T47D (cell line): ENCODE measurements at regions not wholly inside any gene's neighbourhood (a gene's known extent, or its start where the extent isn't known, plus 50 kb on each side); places are given as distances from the start of the nearest gene placed in this dataset.

Experiments used
- DNase-seq, 2 experiments: peaks; one replicate each; pipeline versions ENCODE4 v3.0.0 to v3.0.0-alpha.2; 2011 to 2012; ENCODE audit warnings: low read depth in 1 of 2, low spot score in 1 of 2
- JUND ChIP-seq: IDR thresholded peaks from 2 replicates; pipeline ENCODE4 v1.6.1; 2012; ENCODE audit warnings: low read depth
- in situ Hi-C: cut with HindIII; loops from 2 replicates; pipeline ENCODE4 v1.10.0; 2016; ENCODE audit warnings: low sequenced_read_pairs, low pct_unique_long_range_greater_than_20kb

GRCh38 chr20:60728705-60729104, 523.4 kb upstream of the CDH4 start:
- no peak for TF ChIP-seq JUND
- DNase-seq, result no peak
- in situ Hi-C loops, result no loop called here

DNA sequence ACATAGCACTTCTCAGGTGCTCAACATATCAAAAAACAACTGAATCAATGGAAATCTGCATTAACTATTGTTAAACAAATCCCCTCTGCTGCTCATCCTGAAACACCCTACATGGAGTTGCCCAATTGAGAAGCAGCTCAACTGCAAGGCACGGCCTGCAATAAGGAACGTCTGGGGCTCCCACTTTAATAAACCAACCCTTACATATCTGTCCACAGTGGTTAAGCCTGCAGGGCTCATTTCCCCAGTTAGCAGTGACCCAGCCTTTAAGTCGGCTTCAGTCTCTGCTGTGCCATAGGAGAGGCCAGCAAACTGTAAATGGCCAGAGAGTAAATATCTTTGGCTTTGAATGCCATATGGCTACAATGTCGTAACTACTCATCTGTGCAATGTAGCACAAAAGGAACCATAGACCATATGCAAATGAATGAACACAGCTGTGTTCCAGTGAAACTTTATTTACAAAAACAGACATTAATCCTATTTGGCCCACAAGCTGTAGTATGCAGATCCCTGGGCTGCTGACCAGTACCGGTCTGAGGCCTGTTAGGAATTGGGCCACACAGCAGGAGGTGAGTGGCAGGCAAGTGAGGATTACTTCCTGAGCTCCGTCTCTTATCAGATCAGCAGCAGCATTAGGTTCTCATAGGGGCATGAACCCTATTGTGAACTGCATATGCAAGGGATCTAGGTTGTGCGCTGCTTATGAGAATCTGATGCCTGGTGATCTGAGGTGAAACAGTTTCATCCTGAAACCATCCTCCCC, 522.7 kb upstream of the CDH4 start:
- no peak for DNase-seq
- TF ChIP-seq JUND, result no peak
- in situ Hi-C loops, result no loop called here

DNA sequence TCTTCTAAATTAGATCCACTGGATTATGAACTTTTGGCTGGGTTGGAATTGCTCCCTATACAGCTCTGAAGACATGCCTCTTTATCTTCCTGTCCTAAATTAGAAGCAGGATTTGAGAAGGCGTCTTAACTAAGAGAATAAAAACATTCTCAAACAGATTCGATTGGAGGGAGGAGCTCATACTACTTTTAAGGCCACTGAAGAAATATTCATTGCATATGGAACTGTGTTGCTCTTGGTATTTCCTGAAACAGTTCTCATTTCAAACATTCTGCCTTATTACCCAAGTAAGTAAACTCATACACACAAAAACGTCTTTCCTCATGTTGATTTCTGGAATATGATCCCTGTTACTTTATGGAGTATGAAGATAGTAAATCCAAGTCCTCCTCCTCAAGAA, 519.7 kb upstream of the CDH4 start:
- TF ChIP-seq JUND, result no peak
- no peak for DNase-seq
- in situ Hi-C loops, result no loop called here

DNA sequence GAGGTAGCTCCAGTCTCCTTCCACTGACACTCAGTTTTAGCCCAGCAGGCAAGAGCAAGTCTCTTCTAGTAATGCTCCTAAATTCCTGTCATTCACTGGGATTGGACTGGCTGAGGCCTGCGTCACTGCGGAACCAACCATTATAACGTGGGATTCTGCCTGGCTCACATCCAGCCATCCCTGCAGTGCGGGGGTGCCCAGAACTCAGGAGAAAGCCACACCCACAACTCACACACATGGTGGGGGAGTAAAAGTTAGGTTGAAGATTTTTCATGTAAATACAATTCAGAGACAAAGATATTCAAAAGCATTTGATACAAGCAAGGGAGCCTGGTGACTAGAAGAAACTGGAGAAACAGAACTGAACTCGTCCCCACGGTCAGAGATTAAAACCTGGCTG, 504.0 kb upstream of the CDH4 start:
- in situ Hi-C loops, result no loop called here
- TF ChIP-seq JUND, result no peak
- DNase-seq, result no peak

GRCh38 chr20:60749804-60750602, 502.1 kb upstream of the CDH4 start:
- peak in 1 of 2 experiments; percentile 26 for DNase-seq
- in situ Hi-C loops, result no loop called here
- TF ChIP-seq JUND, result no peak

DNA sequence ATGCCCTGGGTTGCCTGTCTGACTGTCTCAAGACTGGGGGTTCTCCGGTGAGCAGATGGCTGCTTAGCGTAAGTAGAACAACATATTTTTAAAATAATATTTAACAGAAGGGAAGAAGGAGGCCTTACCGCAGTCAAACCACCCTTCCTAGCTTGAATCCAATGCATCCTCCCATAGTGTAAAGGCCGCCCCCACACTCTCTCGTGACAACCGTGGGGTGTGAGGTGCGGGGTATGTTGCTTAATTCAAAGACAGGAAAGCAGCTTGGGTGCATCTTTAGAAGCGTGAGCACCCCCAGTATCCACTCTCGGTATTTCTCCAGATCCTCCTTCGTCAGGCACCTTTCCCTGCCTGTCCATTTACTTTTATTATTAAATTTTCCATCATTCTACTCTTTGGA, 501.2 kb upstream of the CDH4 start:
- TF ChIP-seq JUND, result no peak
- in situ Hi-C loops, result no loop called here
- DNase-seq, result no peak

DNA sequence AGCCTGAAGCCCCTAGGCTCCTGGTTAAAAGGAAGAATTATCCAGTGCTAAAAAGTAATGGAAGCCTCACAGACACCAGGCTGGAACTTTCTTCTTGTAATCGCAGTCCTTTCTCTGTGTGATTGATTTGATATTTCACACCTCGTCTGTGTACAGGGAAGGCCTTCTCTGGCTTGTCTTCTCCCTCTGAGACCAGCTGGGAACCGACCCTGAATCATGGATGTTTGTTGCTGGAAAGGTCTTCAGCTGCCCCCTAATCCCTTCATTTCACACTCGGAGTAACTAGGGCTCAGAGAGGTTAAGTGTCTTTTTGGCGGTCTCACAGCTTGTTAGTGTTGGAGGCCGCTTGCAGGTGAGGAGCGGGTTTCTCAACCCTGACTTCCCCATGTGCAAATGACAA, 500.2 kb upstream of the CDH4 start:
- in situ Hi-C loops, result no loop called here
- no peak for TF ChIP-seq JUND
- no peak for DNase-seq

DNA sequence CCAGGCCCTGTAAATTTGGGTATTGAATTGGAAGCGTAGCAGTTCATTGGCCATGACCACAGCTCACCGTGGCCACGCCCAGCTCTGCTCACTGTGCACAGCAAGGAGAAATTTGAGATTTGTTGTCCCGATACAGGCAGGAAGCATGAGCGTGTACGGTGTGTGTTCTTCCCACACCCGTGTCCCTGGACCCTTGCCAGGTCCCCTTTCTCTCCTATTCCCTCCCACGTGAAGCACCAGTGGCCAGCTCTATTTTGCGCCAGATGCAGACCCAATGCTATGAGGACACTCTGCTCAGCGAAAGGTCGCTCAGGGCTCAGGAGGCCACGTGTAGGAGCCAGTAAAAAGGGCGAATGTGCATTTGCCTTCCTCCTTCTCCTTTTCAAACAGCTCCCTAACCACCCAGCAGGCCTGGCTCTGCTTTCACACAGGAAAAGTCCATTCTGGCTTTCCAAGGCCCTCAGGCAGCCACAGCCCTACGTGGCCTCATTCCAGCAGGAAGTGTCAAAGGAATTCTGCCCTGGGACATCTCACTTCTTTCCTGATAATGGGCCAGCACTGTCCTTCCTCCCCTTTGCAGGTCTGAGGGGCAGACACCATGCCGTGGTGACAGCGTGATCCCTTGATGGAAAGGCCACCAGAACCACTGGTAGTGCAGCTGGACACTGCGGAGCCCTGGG, 499.2 kb upstream of the CDH4 start:
- no peak for TF ChIP-seq JUND
- in situ Hi-C loops, result no loop called here
- DNase-seq, result no peak

DNA sequence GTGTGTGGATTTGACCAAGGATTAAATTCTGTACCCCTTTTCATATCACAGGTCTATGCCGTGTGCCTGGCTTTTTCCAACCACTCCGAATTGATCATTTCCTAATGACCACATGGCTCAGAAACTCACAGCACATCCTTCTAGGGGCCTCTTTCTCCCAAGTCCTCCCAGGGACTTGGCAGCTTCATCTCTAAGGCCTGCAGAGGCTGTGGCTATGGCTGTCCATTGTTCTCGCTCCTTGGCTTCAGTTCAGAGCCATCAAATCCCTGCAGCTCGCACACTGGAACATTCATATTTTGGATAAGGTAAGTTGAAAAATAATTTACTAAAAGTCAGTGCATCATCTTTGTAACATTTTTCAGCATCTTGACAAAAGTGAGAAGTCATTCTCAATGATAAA, 497.2 kb upstream of the CDH4 start:
- no peak for TF ChIP-seq JUND
- in situ Hi-C loops, result no loop called here
- DNase-seq, result no peak

DNA sequence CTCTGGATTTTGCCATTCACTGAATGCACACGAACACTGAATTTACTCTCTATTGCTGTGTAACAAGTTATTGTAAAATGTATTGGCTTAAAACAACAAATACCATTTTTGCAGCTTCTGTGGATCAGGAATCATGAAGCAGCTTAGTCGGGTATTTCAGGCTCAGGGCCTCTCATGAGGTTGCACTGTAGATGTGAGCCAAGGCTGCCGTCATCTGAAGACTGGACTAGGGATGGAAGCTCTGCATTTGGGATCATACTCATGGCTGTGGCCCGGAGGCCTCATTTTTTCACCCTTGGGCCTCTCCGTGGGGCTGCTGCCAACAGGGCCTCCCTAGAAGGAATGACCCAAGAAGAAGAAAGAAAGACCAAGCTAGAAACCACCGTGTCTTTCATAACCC, 492.4 kb upstream of the CDH4 start:
- TF ChIP-seq JUND, result no peak
- DNase-seq, result no peak
- in situ Hi-C loops, result no loop called here

DNA sequence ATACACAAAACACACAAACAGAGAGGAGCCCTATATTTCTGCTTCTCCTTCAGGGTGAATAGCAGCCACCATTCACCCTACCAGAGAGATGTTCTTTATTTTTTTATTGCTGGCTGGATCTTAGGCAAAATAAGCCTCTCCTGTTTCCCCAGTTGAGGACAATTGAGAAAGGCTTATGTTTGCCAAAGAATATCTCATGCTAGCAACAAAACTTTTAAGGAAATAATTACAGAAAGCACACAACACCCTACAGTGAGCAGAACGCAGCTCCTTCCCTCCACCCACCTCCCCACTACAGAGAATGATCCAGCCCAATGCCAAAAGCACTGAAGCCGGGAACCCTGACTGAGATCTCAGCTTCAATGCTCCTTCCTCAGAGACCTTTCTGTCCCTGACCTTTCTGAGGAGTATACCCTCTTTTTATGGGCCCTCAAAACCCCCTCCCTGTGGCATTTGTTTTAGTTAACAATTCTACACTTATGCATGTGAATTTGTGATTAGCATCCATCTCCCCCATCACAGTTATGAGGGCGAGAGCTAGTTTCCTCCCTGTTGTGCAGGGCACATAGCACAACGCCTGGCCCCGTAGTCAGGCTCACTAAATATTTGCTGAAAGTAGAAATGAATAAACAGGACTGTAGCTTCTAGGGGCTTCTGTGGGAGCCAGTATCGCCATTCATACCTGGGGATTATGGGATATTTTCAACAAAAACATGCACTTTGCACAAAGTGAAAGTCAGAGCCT, 491.6 kb upstream of the CDH4 start:
- in situ Hi-C loops, result no loop called here
- no peak for TF ChIP-seq JUND
- no peak for DNase-seq

- in situ Hi-C loops, result no loop called here
- no peak for TF ChIP-seq JUND
- DNase-seq, result no peak
Observed at GRCh38 chr20:60761056-60761455, 491.0 kb upstream of the CDH4 start.

DNA sequence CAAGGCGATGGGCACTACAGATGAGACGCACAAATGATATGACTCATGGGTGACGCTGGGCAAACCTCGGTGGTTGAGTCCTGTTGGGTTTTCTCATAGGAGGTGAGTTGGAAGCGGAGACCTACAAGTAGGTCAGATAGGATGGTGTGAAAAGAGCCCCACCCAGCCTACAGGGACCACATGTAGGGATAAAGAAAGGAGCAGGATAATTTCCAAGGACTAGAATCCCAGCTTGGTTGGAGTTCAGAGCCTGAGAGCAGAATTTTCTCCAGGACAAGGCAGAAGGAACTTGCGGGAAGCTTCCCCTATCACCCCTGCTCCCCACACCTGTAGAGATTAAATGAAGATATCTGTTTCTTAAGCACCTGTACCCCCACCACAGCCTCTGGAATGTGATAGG, 489.7 kb upstream of the CDH4 start:
- no peak for TF ChIP-seq JUND
- in situ Hi-C loops, result no loop called here
- no peak for DNase-seq
